Activated T-cell treated with anti-CD3 and anti-CD28 coated beads, Interleukin-2, amount 50 U/mL, for 24 hours (primary cell): ENCODE measurements at regions not wholly inside any gene's neighbourhood (a gene's known extent, or its start where the extent isn't known, plus 50 kb on each side); places are given as distances from the start of the nearest gene placed in this dataset.

ENCODE experiments used
- DNase-seq: peaks from one replicate; pipeline ENCODE4 v3.0.0-alpha.2; 2020
- H3K27ac Mint-ChIP-seq: 2 replicates; pipeline ENCODE4 v1.8.0; 2020; ENCODE audit warnings: mild to moderate bottlenecking, mixed read lengths
- H3K27me3 Mint-ChIP-seq: 2 replicates; pipeline ENCODE4 v1.8.0; 2020; ENCODE audit warnings: mixed read lengths
- H3K36me3 Mint-ChIP-seq: 2 replicates; pipeline ENCODE4 v1.8.0; 2020; ENCODE audit warnings: low read depth, mixed read lengths
- H3K4me1 Mint-ChIP-seq: 2 replicates; pipeline ENCODE4 v1.8.0; 2020; ENCODE audit warnings: low read depth, mixed read lengths
- H3K4me3 Mint-ChIP-seq: 2 replicates; pipeline ENCODE4 v1.8.0; 2020; ENCODE audit warnings: mild to moderate bottlenecking, moderate library complexity, mixed read lengths
- H3K9me3 Mint-ChIP-seq: 2 replicates; pipeline ENCODE4 v1.8.0; 2020; ENCODE audit warnings: mixed read lengths

GRCh38 chr4:104870495-104871233 is 276.0 kb upstream of the TET2 start:
- Mint-ChIP-seq H3K4me3 (no peak overlapping the region), H3K27ac (no peak overlapping the region), H3K4me1 (no peaks in the 10 kb centered on the region), H3K36me3 (no peaks in the 10 kb centered on the region), H3K27me3 (peaks cover 13% of the 10 kb centered on the region), H3K9me3 (no peaks in the 10 kb centered on the region)
- DNase-seq: no peak

GRCh38 chr4:104878936-104879335 is 267.7 kb upstream of the TET2 start:
- no peaks in the 10 kb centered on the region for H3K9me3 Mint-ChIP-seq
- DNase-seq: no peak
- H3K27ac Mint-ChIP-seq: no peak overlapping the region
- no peaks in the 10 kb centered on the region for H3K27me3 Mint-ChIP-seq
- H3K4me1 Mint-ChIP-seq: peaks cover 11% of the 10 kb centered on the region
- H3K4me3 Mint-ChIP-seq: no peak overlapping the region
- H3K36me3 Mint-ChIP-seq: no peaks in the 10 kb centered on the region

GRCh38 chr4:104879367-104879766 is 267.3 kb upstream of the TET2 start:
- H3K27ac Mint-ChIP-seq: no peak overlapping the region

GRCh38 chr4:104879854-104880253 is 266.8 kb upstream of the TET2 start:
- H3K27ac Mint-ChIP-seq: no peak overlapping the region
- H3K27me3 Mint-ChIP-seq: no peaks in the 10 kb centered on the region
- no peaks in the 10 kb centered on the region for H3K36me3 Mint-ChIP-seq
- no peak overlapping the region for H3K4me3 Mint-ChIP-seq
- no peak for DNase-seq
- H3K9me3 Mint-ChIP-seq: no peaks in the 10 kb centered on the region
- peaks cover 11% of the 10 kb centered on the region for H3K4me1 Mint-ChIP-seq

More at GRCh38 chr4:104879367-104879766, 267.3 kb upstream of the TET2 start:
- Mint-ChIP-seq H3K27me3 (no peaks in the 10 kb centered on the region), H3K36me3 (no peaks in the 10 kb centered on the region), H3K4me3 (no peak overlapping the region), H3K9me3 (no peaks in the 10 kb centered on the region), H3K4me1 (peaks cover 11% of the 10 kb centered on the region)
- no peak for DNase-seq

- peaks cover 11% of the 10 kb centered on the region for H3K4me1 Mint-ChIP-seq
- H3K9me3 Mint-ChIP-seq: no peaks in the 10 kb centered on the region
- H3K4me3 Mint-ChIP-seq: no peak overlapping the region
- no peak for DNase-seq
- H3K36me3 Mint-ChIP-seq: no peaks in the 10 kb centered on the region
- H3K27me3 Mint-ChIP-seq: no peaks in the 10 kb centered on the region
- H3K27ac Mint-ChIP-seq: no peak overlapping the region
Measured at GRCh38 chr4:104881136-104881886, 265.4 kb upstream of the TET2 start.

- no peaks in the 10 kb centered on the region for H3K27me3 Mint-ChIP-seq
- DNase-seq: no peak
- peaks cover 10% of the 10 kb centered on the region for H3K4me1 Mint-ChIP-seq
- H3K36me3 Mint-ChIP-seq: no peaks in the 10 kb centered on the region
- no peaks in the 10 kb centered on the region for H3K9me3 Mint-ChIP-seq
- H3K27ac Mint-ChIP-seq: no peak overlapping the region
- no peak overlapping the region for H3K4me3 Mint-ChIP-seq
Measured at GRCh38 chr4:104890598-104891275, 255.9 kb upstream of the TET2 start.

- Mint-ChIP-seq H3K4me1 (peaks cover 27% of the 10 kb centered on the region), H3K4me3 (no peak overlapping the region), H3K9me3 (peaks cover 6% of the 10 kb centered on the region), H3K27me3 (no peaks in the 10 kb centered on the region), H3K27ac (peak overlapping the region; percentile 16), H3K36me3 (no peaks in the 10 kb centered on the region)
- DNase-seq: no peak
Measured at GRCh38 chr4:104896660-104897645, 249.7 kb upstream of the TET2 start.

- H3K27ac Mint-ChIP-seq: no peak overlapping the region
- peaks cover 6% of the 10 kb centered on the region for H3K9me3 Mint-ChIP-seq
- no peak overlapping the region for H3K4me3 Mint-ChIP-seq
- no peak for DNase-seq
- H3K27me3 Mint-ChIP-seq: no peaks in the 10 kb centered on the region
- peaks cover 24% of the 10 kb centered on the region for H3K4me1 Mint-ChIP-seq
- no peaks in the 10 kb centered on the region for H3K36me3 Mint-ChIP-seq
Measured at GRCh38 chr4:104899863-104900262, 246.8 kb upstream of the TET2 start.

GRCh38 chr4:104901438-104901837 is 245.2 kb upstream of the TET2 start:
- no peak for DNase-seq
- peaks cover 10% of the 10 kb centered on the region for H3K4me1 Mint-ChIP-seq
- no peaks in the 10 kb centered on the region for H3K27me3 Mint-ChIP-seq
- no peaks in the 10 kb centered on the region for H3K36me3 Mint-ChIP-seq
- H3K27ac Mint-ChIP-seq: no peak overlapping the region
- H3K9me3 Mint-ChIP-seq: peaks cover 6% of the 10 kb centered on the region
- H3K4me3 Mint-ChIP-seq: no peak overlapping the region

- Mint-ChIP-seq H3K9me3 (peaks cover 6% of the 10 kb centered on the region), H3K4me3 (no peak overlapping the region), H3K4me1 (peaks cover 5% of the 10 kb centered on the region), H3K27me3 (no peaks in the 10 kb centered on the region), H3K36me3 (no peaks in the 10 kb centered on the region), H3K27ac (no peak overlapping the region)
- no peak for DNase-seq
Measured at GRCh38 chr4:104901961-104902605, 244.6 kb upstream of the TET2 start.

- H3K36me3 Mint-ChIP-seq: no peaks in the 10 kb centered on the region
- DNase-seq: no peak
- peaks cover 5% of the 10 kb centered on the region for H3K27me3 Mint-ChIP-seq
- no peak overlapping the region for H3K27ac Mint-ChIP-seq
- H3K4me3 Mint-ChIP-seq: no peak overlapping the region
- peaks cover 3% of the 10 kb centered on the region for H3K4me1 Mint-ChIP-seq
- no peaks in the 10 kb centered on the region for H3K9me3 Mint-ChIP-seq
Measured at GRCh38 chr4:104905065-104905464, 241.6 kb upstream of the TET2 start.

GRCh38 chr4:104905546-104905945 is 241.1 kb upstream of the TET2 start:
- peaks cover 3% of the 10 kb centered on the region for H3K4me1 Mint-ChIP-seq
- no peak overlapping the region for H3K27ac Mint-ChIP-seq
- no peak overlapping the region for H3K4me3 Mint-ChIP-seq
- DNase-seq: no peak
- no peaks in the 10 kb centered on the region for H3K9me3 Mint-ChIP-seq
- H3K36me3 Mint-ChIP-seq: no peaks in the 10 kb centered on the region
- peaks cover 5% of the 10 kb centered on the region for H3K27me3 Mint-ChIP-seq

GRCh38 chr4:104906276-104906675 is 240.4 kb upstream of the TET2 start:
- Mint-ChIP-seq H3K27ac (no peak overlapping the region), H3K36me3 (no peaks in the 10 kb centered on the region), H3K4me3 (no peak overlapping the region), H3K4me1 (peaks cover 3% of the 10 kb centered on the region), H3K9me3 (no peaks in the 10 kb centered on the region), H3K27me3 (peaks cover 5% of the 10 kb centered on the region)
- DNase-seq: no peak
